ENCODE measurements at regions not wholly inside any gene's neighbourhood (a gene's known extent, or its start where the extent isn't known, plus 50 kb on each side); places are given as distances from the start of the nearest gene placed in this dataset.
"Not testable (repeated sequence)": the region's sequence is repeated elsewhere in the genome, so short reads cannot be mapped to it uniquely, and the experiment has no call there.

DNA sequence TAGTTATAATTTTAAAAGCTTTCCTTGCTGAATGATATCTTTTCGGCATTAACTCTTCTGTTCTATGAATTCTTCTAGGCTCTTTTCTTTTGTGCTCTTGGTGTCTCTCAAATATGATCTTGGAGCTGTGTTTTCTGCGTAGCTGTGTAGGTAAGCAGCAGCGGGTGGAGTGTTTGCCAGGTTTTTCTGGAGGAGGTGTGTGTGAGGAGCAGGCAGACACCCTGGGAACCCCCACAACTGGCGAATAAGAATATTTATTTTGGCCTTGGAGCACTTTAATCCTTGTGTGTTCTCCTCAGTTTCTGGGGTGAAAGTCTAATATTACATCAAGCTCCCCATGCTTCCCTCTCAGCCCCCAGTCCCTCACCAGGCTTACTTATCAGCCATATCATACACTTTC lies 232.0 kb upstream of the FANCL start:
- Histone ChIP-seq H3K4me2 (ENCODE audit: insufficient read depth, low read length) (no peak overlapping the region), H3K27ac (ENCODE audit: low read length) (no peak overlapping the region), H3K27me3 (ENCODE audit: insufficient read depth, low read length, poor library complexity) (peaks cover 3% of the 10 kb centered on the region), H3K36me3 (ENCODE audit: insufficient read depth, low read length) (no peaks in the 10 kb centered on the region), H3K9ac (ENCODE audit: low read depth, low read length) (no peak overlapping the region), H3K4me3 (ENCODE audit: low read depth in 1 of 2, low read length in 2 of 2) (no peak overlapping the region), H4K20me1 (ENCODE audit: insufficient read depth, low read length) (no peaks in the 10 kb centered on the region), H3K9me3 (ENCODE audit: insufficient read depth, low read length, severe bottlenecking) (no peaks in the 10 kb centered on the region), H3K4me1 (ENCODE audit: insufficient read depth, low read length) (no peaks in the 10 kb centered on the region), H3K79me2 (ENCODE audit: insufficient read depth, low read length) (no peaks in the 10 kb centered on the region), H2AFZ (ENCODE audit: low read depth, low read length) (no peak overlapping the region)
- TF ChIP-seq, protein P1, sequence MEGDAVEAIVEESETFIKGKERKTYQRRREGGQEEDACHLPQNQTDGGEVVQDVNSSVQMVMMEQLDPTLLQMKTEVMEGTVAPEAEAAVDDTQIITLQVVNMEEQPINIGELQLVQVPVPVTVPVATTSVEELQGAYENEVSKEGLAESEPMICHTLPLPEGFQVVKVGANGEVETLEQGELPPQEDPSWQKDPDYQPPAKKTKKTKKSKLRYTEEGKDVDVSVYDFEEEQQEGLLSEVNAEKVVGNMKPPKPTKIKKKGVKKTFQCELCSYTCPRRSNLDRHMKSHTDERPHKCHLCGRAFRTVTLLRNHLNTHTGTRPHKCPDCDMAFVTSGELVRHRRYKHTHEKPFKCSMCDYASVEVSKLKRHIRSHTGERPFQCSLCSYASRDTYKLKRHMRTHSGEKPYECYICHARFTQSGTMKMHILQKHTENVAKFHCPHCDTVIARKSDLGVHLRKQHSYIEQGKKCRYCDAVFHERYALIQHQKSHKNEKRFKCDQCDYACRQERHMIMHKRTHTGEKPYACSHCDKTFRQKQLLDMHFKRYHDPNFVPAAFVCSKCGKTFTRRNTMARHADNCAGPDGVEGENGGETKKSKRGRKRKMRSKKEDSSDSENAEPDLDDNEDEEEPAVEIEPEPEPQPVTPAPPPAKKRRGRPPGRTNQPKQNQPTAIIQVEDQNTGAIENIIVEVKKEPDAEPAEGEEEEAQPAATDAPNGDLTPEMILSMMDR (IDR thresholded peaks at IDR 0.05; ENCODE audit: borderline replicate concordance, extremely low read depth, low read length, poor library complexity, severe bottlenecking): no peak
- TF ChIP-seq EZH2 (IDR thresholded peaks at IDR 0.05; ENCODE audit: borderline replicate concordance, low read depth, low read length, severe bottlenecking): no peak
- no peak for DNase-seq
- ATAC-seq (ENCODE audit: insufficient read depth, low read depth): no peak

DNA sequence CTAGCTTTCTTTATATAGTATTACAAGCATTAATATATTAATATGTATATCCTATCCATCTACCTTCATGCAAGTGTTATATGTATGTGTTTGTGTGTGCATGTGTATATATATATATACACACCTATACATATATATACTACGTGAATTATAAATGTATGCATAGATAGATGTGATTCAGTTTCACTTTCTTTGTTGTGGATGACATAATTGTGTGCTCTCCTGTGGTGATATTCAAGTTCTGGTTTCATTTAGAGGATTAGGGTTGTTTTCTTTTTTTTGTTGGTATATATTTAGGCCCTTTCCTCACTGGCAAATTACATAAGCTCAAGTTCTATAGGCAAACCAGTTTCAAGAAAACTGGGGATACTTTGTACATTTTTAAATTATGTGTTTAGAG lies 225.7 kb upstream of the FANCL start:
- Histone ChIP-seq H3K4me2 (ENCODE audit: insufficient read depth, low read length) (no peak overlapping the region), H4K20me1 (ENCODE audit: insufficient read depth, low read length) (no peaks in the 10 kb centered on the region), H3K27ac (ENCODE audit: low read length) (no peak overlapping the region), H3K27me3 (ENCODE audit: insufficient read depth, low read length, poor library complexity) (peaks cover 3% of the 10 kb centered on the region), H3K4me1 (ENCODE audit: insufficient read depth, low read length) (no peaks in the 10 kb centered on the region), H3K79me2 (ENCODE audit: insufficient read depth, low read length) (no peaks in the 10 kb centered on the region), H3K9ac (ENCODE audit: low read depth, low read length) (no peak overlapping the region), H2AFZ (ENCODE audit: low read depth, low read length) (no peak overlapping the region), H3K9me3 (ENCODE audit: insufficient read depth, low read length, severe bottlenecking) (no peaks in the 10 kb centered on the region), H3K4me3 (ENCODE audit: low read depth in 1 of 2, low read length in 2 of 2) (no peak overlapping the region), H3K36me3 (ENCODE audit: insufficient read depth, low read length) (no peaks in the 10 kb centered on the region)
- TF ChIP-seq, protein P1 (IDR thresholded peaks at IDR 0.05; ENCODE audit: borderline replicate concordance, extremely low read depth, low read length, poor library complexity, severe bottlenecking): no peak
- ATAC-seq (ENCODE audit: insufficient read depth, low read depth) (peak; percentile 69), DNase-seq (no peak)

DNA sequence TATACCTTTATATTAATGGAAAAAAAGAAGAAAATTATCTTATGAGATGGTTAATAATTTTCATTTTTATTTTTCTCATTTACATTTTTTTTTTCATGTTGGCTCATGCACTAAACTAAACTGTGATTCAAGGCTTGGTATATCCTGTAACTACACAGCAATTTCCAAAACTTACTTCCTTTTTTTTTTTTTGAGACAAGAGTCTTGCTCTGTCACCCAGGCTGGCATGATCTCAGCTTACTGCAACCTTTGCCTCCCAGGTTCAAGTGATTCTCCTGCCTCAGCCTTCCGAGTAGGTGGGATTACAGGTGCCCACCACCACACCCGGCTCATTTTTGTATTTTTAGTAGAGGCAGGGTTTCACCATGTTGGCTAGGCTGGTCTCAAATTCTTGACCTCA lies 224.9 kb upstream of the FANCL start:
- not testable (repeated sequence) for DNase-seq; H4K20me1 ChIP-seq (ENCODE audit: insufficient read depth, low read length); H3K36me3 ChIP-seq (ENCODE audit: insufficient read depth, low read length); H3K4me1 ChIP-seq (ENCODE audit: insufficient read depth, low read length); H2AFZ ChIP-seq (ENCODE audit: low read depth, low read length); H3K9me3 ChIP-seq (ENCODE audit: insufficient read depth, low read length, severe bottlenecking); H3K27ac ChIP-seq (ENCODE audit: low read length); H3K79me2 ChIP-seq (ENCODE audit: insufficient read depth, low read length); H3K27me3 ChIP-seq (ENCODE audit: insufficient read depth, low read length, poor library complexity); H3K4me3 ChIP-seq (ENCODE audit: low read depth in 1 of 2, low read length in 2 of 2); H3K9ac ChIP-seq (ENCODE audit: low read depth, low read length); ATAC-seq (ENCODE audit: insufficient read depth, low read depth); H3K4me2 ChIP-seq (ENCODE audit: insufficient read depth, low read length)

DNA sequence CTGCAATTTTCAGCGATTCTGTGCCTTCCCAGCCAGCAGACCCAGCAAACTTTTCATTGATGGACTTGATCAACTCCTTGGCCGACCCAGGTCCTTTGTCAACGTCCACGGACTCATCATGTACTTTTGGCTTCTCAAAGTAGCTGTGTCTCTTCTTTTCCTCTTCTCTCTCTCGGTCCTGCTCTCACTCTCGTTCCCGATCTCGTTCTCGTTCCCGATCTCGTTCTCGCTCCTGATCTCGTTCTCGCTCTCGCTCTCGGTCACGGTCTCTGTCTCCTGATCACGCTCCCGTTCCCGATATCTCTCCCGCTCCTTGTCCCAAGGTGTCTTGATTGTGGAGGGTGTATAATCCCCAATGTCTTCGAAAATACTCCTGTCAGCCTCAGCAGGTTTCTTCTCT lies 219.5 kb upstream of the FANCL start:
- no peak for ATAC-seq (ENCODE audit: insufficient read depth, low read depth)
- no peaks in the 10 kb centered on the region for H3K9me3 ChIP-seq (ENCODE audit: insufficient read depth, low read length, severe bottlenecking)
- H3K27me3 ChIP-seq (ENCODE audit: insufficient read depth, low read length, poor library complexity): no peaks in the 10 kb centered on the region
- no peak overlapping the region for H3K4me2 ChIP-seq (ENCODE audit: insufficient read depth, low read length)
- no peak overlapping the region for H3K9ac ChIP-seq (ENCODE audit: low read depth, low read length)
- DNase-seq: no peak
- no peaks in the 10 kb centered on the region for H3K36me3 ChIP-seq (ENCODE audit: insufficient read depth, low read length)
- no peaks in the 10 kb centered on the region for H3K79me2 ChIP-seq (ENCODE audit: insufficient read depth, low read length)
- H3K27ac ChIP-seq (ENCODE audit: low read length): no peak overlapping the region
- H3K4me3 ChIP-seq (ENCODE audit: low read depth in 1 of 2, low read length in 2 of 2): no peak overlapping the region
- no peak overlapping the region for H2AFZ ChIP-seq (ENCODE audit: low read depth, low read length)
- H4K20me1 ChIP-seq (ENCODE audit: insufficient read depth, low read length): no peaks in the 10 kb centered on the region
- TF ChIP-seq EZH2 (IDR thresholded peaks at IDR 0.05; ENCODE audit: borderline replicate concordance, low read depth, low read length, severe bottlenecking): no peak
- TF ChIP-seq, protein P1 (IDR thresholded peaks at IDR 0.05; ENCODE audit: borderline replicate concordance, extremely low read depth, low read length, poor library complexity, severe bottlenecking): no peak
- no peaks in the 10 kb centered on the region for H3K4me1 ChIP-seq (ENCODE audit: insufficient read depth, low read length)
